A549 (cell line): ENCODE measurements at regions not wholly inside any gene's neighbourhood (a gene's known extent, or its start where the extent isn't known, plus 50 kb on each side); places are given as distances from the start of the nearest gene placed in this dataset.

Experiments
- CEBPB ChIP-seq, 2 experiments: fragments of >200 bp in 1 of 2; sonication (Bioruptor Twin) in 1 of 2; formaldehyde crosslinking in 1 of 2; IDR thresholded peaks; 2 replicates each; pipeline ENCODE4 v1.6.1; 2012 to 2016
- CHD2 ChIP-seq: fragments of 150-350 bp; IDR thresholded peaks from 2 replicates; pipeline ENCODE4 v1.6.1; 2014; ENCODE audit warnings: low read length; ENCODE audit not compliant: partially characterized antibody
- CTCF ChIP-seq: fragments of >200 bp; sonication (Bioruptor Twin); formaldehyde crosslinking; IDR thresholded peaks from 3 replicates; pipeline ENCODE4 v1.5.1; 2016
- EHMT2 ChIP-seq: fragments of 200-600 bp; sonication (generic); IDR thresholded peaks from 2 replicates; pipeline ENCODE4 v1.6.1; 2016; ENCODE audit warnings: antibody characterized with exemption, low read depth, mild to moderate bottlenecking, moderate library complexity
- ESRRA ChIP-seq: fragments of 150-350 bp; IDR thresholded peaks from 2 replicates; pipeline ENCODE4 v1.6.1; 2014; ENCODE audit warnings: mild to moderate bottlenecking, low read length, borderline replicate concordance
- HMGXB4 ChIP-seq: fragments of 250-450 bp; sonication (Bioruptor Pico); IDR thresholded peaks from 2 replicates; pipeline ENCODE4 v1.5.0; 2021; ENCODE audit warnings: mild to moderate bottlenecking, moderate library complexity, borderline replicate concordance
- KDM1A ChIP-seq: fragments of 200-600 bp; sonication (generic); IDR thresholded peaks from 2 replicates; pipeline ENCODE4 v1.6.1; 2016; ENCODE audit warnings: low read depth, mild to moderate bottlenecking
- POLR2A ChIP-seq: IDR thresholded peaks from 2 replicates; pipeline ENCODE4 v1.6.1; 2012; ENCODE audit warnings: mild to moderate bottlenecking, low read length
- RAD21 ChIP-seq, 2 experiments: fragments of >200 bp in 1 of 2; sonication (Bioruptor Twin) in 1 of 2; formaldehyde crosslinking in 1 of 2; IDR thresholded peaks in 1 of 2; conservative IDR thresholded peaks in 1 of 2; 2 replicates in 1 of 2; 3 replicates in 1 of 2; pipeline ENCODE4 v1.6.1; 2012 to 2018; ENCODE audit warnings: inconsistent platforms in 1 of 2
- REST ChIP-seq: fragments of 200-600 bp; sonication (generic); IDR thresholded peaks from 2 replicates; pipeline ENCODE4 v1.6.1; 2016; ENCODE audit warnings: antibody characterized with exemption, mild to moderate bottlenecking, moderate library complexity
- RFX5 ChIP-seq: fragments of 450-650 bp; IDR thresholded peaks from 2 replicates; pipeline ENCODE4 v1.7.1; 2014; ENCODE audit warnings: antibody characterized with exemption, mild to moderate bottlenecking, moderate library complexity
- SMC3 ChIP-seq: fragments of >200 bp; sonication (Bioruptor Twin); formaldehyde crosslinking; IDR thresholded peaks from 3 replicates; pipeline ENCODE4 v1.6.1; 2018; ENCODE audit warnings: inconsistent platforms
- ZFP36 ChIP-seq: fragments of 450-650 bp; IDR thresholded peaks from 2 replicates; pipeline ENCODE4 v1.6.1; 2014; ENCODE audit warnings: borderline replicate concordance; ENCODE audit not compliant: partially characterized antibody
- TF ChIP-seq, protein P1 (sequence below): IDR thresholded peaks from 2 replicates; pipeline ENCODE4 v1.6.1; 2012

DNA sequence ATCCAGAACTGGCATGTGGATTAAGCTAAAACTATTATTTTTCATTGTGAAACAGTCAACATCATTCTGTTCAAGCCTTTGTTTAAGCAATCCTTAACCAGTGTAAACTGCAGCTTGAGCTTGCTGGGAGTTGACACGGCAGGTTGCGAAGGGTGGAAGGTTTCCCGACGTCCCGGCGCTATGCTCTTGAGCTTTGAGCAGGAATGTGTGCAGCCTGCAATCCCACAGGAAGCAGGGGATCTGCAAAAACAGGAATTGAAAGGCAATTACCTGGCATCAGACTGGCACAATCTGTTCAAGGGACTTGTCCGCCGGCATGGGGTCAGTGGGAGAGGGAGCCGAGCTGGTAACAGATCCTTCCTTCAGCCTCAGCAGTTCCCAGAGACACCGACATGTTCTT, 586.7 kb upstream of the SGCG start:
- no peak for TF ChIP-seq ESRRA
- no peak for TF ChIP-seq REST
- TF ChIP-seq CTCF = no peak
- TF ChIP-seq ZFP36 = no peak
- TF ChIP-seq POLR2A = no peak
- no peak for TF ChIP-seq HMGXB4 (CRISPR knock-in tag)
- TF ChIP-seq RFX5 = no peak
- no peak for TF ChIP-seq RAD21 (conservative IDR thresholded peaks at IDR 0.05 in 1 of 2, IDR thresholded peaks at IDR 0.05 in 1 of 2)
- no peak for TF ChIP-seq SMC3
- no peak for TF ChIP-seq EHMT2
- TF ChIP-seq CEBPB (IDR thresholded peaks at IDR 0.05) = no peak
- TF ChIP-seq, protein P1, sequence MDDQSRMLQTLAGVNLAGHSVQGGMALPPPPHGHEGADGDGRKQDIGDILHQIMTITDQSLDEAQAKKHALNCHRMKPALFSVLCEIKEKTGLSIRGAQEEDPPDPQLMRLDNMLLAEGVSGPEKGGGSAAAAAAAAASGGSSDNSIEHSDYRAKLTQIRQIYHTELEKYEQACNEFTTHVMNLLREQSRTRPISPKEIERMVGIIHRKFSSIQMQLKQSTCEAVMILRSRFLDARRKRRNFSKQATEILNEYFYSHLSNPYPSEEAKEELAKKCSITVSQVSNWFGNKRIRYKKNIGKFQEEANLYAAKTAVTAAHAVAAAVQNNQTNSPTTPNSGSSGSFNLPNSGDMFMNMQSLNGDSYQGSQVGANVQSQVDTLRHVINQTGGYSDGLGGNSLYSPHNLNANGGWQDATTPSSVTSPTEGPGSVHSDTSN = no peak
- no peak for TF ChIP-seq KDM1A
- no peak for TF ChIP-seq CHD2
